IMR-90 (cell line): ENCODE measurements at regions not wholly inside any gene's neighbourhood (a gene's known extent, or its start where the extent isn't known, plus 50 kb on each side); places are given as distances from the start of the nearest gene placed in this dataset.

Source experiments
- ATAC-seq: fragments of 200-7000 bp; cut with Tn5 transposase; 2 replicates; pipeline ENCODE4 v1.9.1; 2020; ENCODE audit warnings: low read depth, mild to moderate bottlenecking, moderate library complexity
- BruUV-seq: library from RNA; stranded (reverse); fragments of 400-500 nt; replicated peaks from 2 replicates; lab custom pipeline; 2021; lab: Mats Ljungman, UMichigan
- CTCF ChIA-PET: fragments of 300-600 bp; formaldehyde crosslinking; extraction: SDS; loops from one replicate; lab custom pipeline; 2021; ENCODE audit warnings: antibody characterized with exemption; lab: Yijun Ruan, JAX
- POLR2A ChIA-PET: fragments of 300-600 bp; sonication (Branson Sonifier 250); formaldehyde crosslinking; loops from one replicate; lab custom pipeline; 2022; ENCODE audit warnings: antibody characterized with exemption; ENCODE audit not compliant: unreplicated experiment; lab: Charles Lee
- DNase-seq: peaks from one replicate; pipeline ENCODE4 v3.0.0; 2013
- H2AFZ ChIP-seq: replicated peaks from 2 replicates; pipeline ENCODE3; 2013; ENCODE audit warnings: low read length, mild to moderate bottlenecking; ENCODE audit not compliant: poor library complexity
- H2AK5ac ChIP-seq: 2 replicates; pipeline ENCODE4 v1.6.1; 2013; ENCODE audit warnings: low read depth, low read length, inconsistent platforms
- H2AK9ac ChIP-seq: replicated peaks from 2 replicates; pipeline ENCODE3; 2013; ENCODE audit warnings: mild to moderate bottlenecking, low read depth, low read length, moderate library complexity; ENCODE audit not compliant: poor library complexity
- H2BK120ac ChIP-seq: 2 replicates; pipeline ENCODE4 v1.6.1; 2013; ENCODE audit warnings: low read depth, low read length, inconsistent platforms
- H2BK15ac ChIP-seq: 3 replicates; pipeline ENCODE4 v1.6.1; 2013; ENCODE audit warnings: low read depth, low read length, inconsistent platforms
- H2BK20ac ChIP-seq: 2 replicates; pipeline ENCODE4 v1.6.1; 2013; ENCODE audit warnings: low read depth, mild to moderate bottlenecking, inconsistent platforms, low read length, moderate library complexity
- H2BK5ac ChIP-seq: 2 replicates; pipeline ENCODE4 v1.6.1; 2013; ENCODE audit warnings: mild to moderate bottlenecking, low read depth, low read length, inconsistent platforms; ENCODE audit not compliant: poor library complexity, severe bottlenecking
- H3K14ac ChIP-seq: replicated peaks from 2 replicates; pipeline ENCODE4 v1.6.1; 2013; ENCODE audit warnings: low read depth, low read length, inconsistent platforms
- H3K18ac ChIP-seq: 2 replicates; pipeline ENCODE4 v1.6.1; 2013; ENCODE audit warnings: low read depth, low read length, control low read depth
- H3K23ac ChIP-seq: 2 replicates; pipeline ENCODE4 v1.6.1; 2013; ENCODE audit warnings: low read depth, low read length, inconsistent platforms
- H3K27ac ChIP-seq: 2 replicates; pipeline ENCODE4 v1.5.1; 2013; ENCODE audit warnings: mild to moderate bottlenecking, control low read depth, low read length; ENCODE audit not compliant: insufficient read depth
- H3K27me3 ChIP-seq: 2 replicates; pipeline ENCODE4 v1.6.1; 2013; ENCODE audit warnings: low read length; ENCODE audit not compliant: control insufficient read depth, insufficient read depth
- H3K36me3 ChIP-seq: 2 replicates; pipeline ENCODE4 v1.6.1; 2013; ENCODE audit warnings: low read length, mixed read lengths; ENCODE audit not compliant: control insufficient read depth, insufficient read depth
- H3K4ac ChIP-seq: 2 replicates; pipeline ENCODE4 v1.6.1; 2013; ENCODE audit warnings: low read depth, low read length, inconsistent platforms
- H3K4me1 ChIP-seq: 2 replicates; pipeline ENCODE4 v1.6.1; 2013; ENCODE audit warnings: low read length, mixed read lengths; ENCODE audit not compliant: control insufficient read depth, insufficient read depth
- H3K4me2 ChIP-seq: 2 replicates; pipeline ENCODE4 v1.6.1; 2013; ENCODE audit warnings: low read depth, mild to moderate bottlenecking, control low read depth, low read length, moderate library complexity
- H3K4me3 ChIP-seq: 2 replicates; pipeline ENCODE4 v1.5.1; 2013; ENCODE audit warnings: low read depth, mild to moderate bottlenecking, control low read depth, low read length, moderate library complexity; ENCODE audit not compliant: insufficient read depth
- H3K56ac ChIP-seq: 2 replicates; pipeline ENCODE4 v1.6.1; 2013; ENCODE audit warnings: low read length, inconsistent platforms; ENCODE audit not compliant: insufficient read depth; ENCODE audit errors: extremely low read depth
- H3K79me1 ChIP-seq, 2 experiments: 2 replicates each; pipeline ENCODE4 v1.6.1; 2013; ENCODE audit warnings: low read length in 2 of 2, inconsistent platforms in 1 of 2, low read depth in 1 of 2
- H3K9ac ChIP-seq: 2 replicates; pipeline ENCODE4 v1.6.1; 2013; ENCODE audit warnings: low read depth, low read length, control low read depth
- H3K9me1 ChIP-seq: 2 replicates; pipeline ENCODE4 v1.6.1; 2013; ENCODE audit warnings: low read length, inconsistent platforms; ENCODE audit not compliant: insufficient read depth
- H3K9me3 ChIP-seq: 2 replicates; pipeline ENCODE4 v1.6.1; 2013; ENCODE audit warnings: low read length; ENCODE audit not compliant: control insufficient read depth, insufficient read depth
- H4K20me1 ChIP-seq: 2 replicates; pipeline ENCODE4 v1.6.1; 2013; ENCODE audit warnings: low read length, inconsistent platforms; ENCODE audit not compliant: insufficient read depth
- H4K5ac ChIP-seq: 2 replicates; pipeline ENCODE4 v1.6.1; 2013; ENCODE audit warnings: mild to moderate bottlenecking, low read depth, low read length, control low read depth
- H4K8ac ChIP-seq, 2 experiments: 2 replicates each; pipeline ENCODE4 v1.6.1; 2013; ENCODE audit warnings: low read depth in 2 of 2, low read length in 2 of 2, control low read depth in 1 of 2, inconsistent platforms in 1 of 2
- H4K91ac ChIP-seq: 2 replicates; pipeline ENCODE4 v1.6.1; 2013; ENCODE audit warnings: low read depth, low read length, inconsistent platforms; ENCODE audit not compliant: insufficient read depth
- FOS ChIP-seq: fragments of 150-350 bp; IDR thresholded peaks from 2 replicates; pipeline ENCODE4 v1.6.1; 2016; ENCODE audit warnings: low read depth, low read length
- MAFK ChIP-seq: IDR thresholded peaks from 2 replicates; pipeline ENCODE4 v1.6.1; 2012; ENCODE audit warnings: low read depth, low read length, improper control_type of control experiment
- MXI1 ChIP-seq: IDR thresholded peaks from 2 replicates; pipeline ENCODE4 v1.6.1; 2012; ENCODE audit warnings: low read depth, mild to moderate bottlenecking, low read length, moderate library complexity, borderline replicate concordance
- NFE2L2 ChIP-seq: fragments of 150-350 bp; IDR thresholded peaks from 2 replicates; pipeline ENCODE4 v1.6.1; 2016; ENCODE audit warnings: low read depth, mild to moderate bottlenecking, low read length
- POLR2A ChIP-seq: IDR thresholded peaks from 2 replicates; pipeline ENCODE4 v1.6.1; 2012; ENCODE audit warnings: mild to moderate bottlenecking, low read depth, low read length
- RCOR1 ChIP-seq: IDR thresholded peaks from 2 replicates; pipeline ENCODE4 v1.6.1; 2012; ENCODE audit warnings: mild to moderate bottlenecking, low read length, improper control_type of control experiment; ENCODE audit not compliant: insufficient replicate concordance
- WGBS, 2 experiments: methylation state at CpG; one replicate each; pipeline versions ENCODE4 v1.1.5 to v1.1.7; 2013; ENCODE audit warnings: missing lambda C conversion rate in 2 of 2; ENCODE audit not compliant: insufficient read length in 1 of 2; ENCODE audit errors: extremely low coverage in 2 of 2; 5-methylcytosine and 5-hydroxymethylcytosine counted together
- dilution Hi-C: fragments of 300-500 bp; cut with HindIII; formaldehyde crosslinking; loops from one replicate; pipeline ENCODE4 v1.14.3; 2018; ENCODE audit warnings: low sequenced_read_pairs; ENCODE audit not compliant: unreplicated experiment
- in situ Hi-C: fragments of 300-500 bp; cut with MboI; formaldehyde crosslinking; loops from 3 replicates; pipeline ENCODE4 v1.14.3; 2019; ENCODE audit warnings: low sequenced_read_pairs, inconsistent platforms, mixed read lengths
- intact Hi-C: fragments of 100-400 bp; cut with micrococcal nuclease; formaldehyde crosslinking; loops from 2 replicates; pipeline ENCODE4 v1.10.0; 2022
- TF ChIP-seq, protein P1 (sequence below): fragments of 150-350 bp; IDR thresholded peaks from 2 replicates; pipeline ENCODE4 v1.6.1; 2016; ENCODE audit warnings: low read depth, mild to moderate bottlenecking, low read length, moderate library complexity, borderline replicate concordance

DNA sequence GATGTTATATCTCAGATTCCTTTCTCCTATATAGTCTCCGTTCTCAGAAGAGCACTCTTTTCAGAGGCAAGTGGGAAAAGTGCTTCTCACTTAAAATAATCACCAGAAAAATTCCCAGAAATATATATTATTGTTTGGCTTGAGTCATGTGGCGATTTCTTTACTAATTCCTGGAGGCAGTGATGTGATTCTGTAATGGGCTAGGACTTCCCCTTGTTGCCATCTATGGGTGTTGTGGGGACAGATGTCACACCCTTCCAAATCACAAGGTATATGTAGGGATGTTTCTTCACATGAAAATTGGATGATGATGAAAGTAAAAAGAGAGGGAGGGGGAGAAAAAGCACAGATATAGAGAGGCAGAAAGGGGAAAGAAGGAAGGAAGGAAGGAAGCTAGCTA, 553.4 kb downstream of the PPP4R3C start:
- Histone ChIP-seq H3K56ac (no peak overlapping the region), H2AFZ (no peak overlapping the region), H3K4ac (no peak overlapping the region), H3K27ac (no peak overlapping the region), H3K36me3 (no peaks in the 10 kb centered on the region), H3K23ac (no peak overlapping the region), H3K4me3 (no peak overlapping the region), H2BK120ac (no peak overlapping the region), H3K79me1 (no peaks in the 10 kb centered on the region), H4K20me1 (no peaks in the 10 kb centered on the region), H3K4me1 (no peaks in the 10 kb centered on the region), H4K91ac (no peak overlapping the region), H2BK15ac (no peak overlapping the region), H3K4me2 (no peak overlapping the region), H2AK9ac (no peak overlapping the region), H3K27me3 (no peaks in the 10 kb centered on the region), H2BK5ac (no peak overlapping the region), H4K5ac (no peak overlapping the region), H3K9me1 (no peaks in the 10 kb centered on the region), H3K18ac (no peak overlapping the region), H3K9ac (no peak overlapping the region), H4K8ac (no peak overlapping the region), H3K14ac (no peak overlapping the region), H2AK5ac (no peak overlapping the region), H3K9me3 (no peaks in the 10 kb centered on the region), H2BK20ac (no peak overlapping the region)
- in situ Hi-C loops (no loop called here), intact Hi-C loops (no loop called here), dilution Hi-C loops (no loop called here)
- TF ChIP-seq NFE2L2 (no peak), FOS (no peak), POLR2A (no peak), MXI1 (no peak), RCOR1 (no peak), MAFK (no peak)
- TF ChIP-seq, protein P1, sequence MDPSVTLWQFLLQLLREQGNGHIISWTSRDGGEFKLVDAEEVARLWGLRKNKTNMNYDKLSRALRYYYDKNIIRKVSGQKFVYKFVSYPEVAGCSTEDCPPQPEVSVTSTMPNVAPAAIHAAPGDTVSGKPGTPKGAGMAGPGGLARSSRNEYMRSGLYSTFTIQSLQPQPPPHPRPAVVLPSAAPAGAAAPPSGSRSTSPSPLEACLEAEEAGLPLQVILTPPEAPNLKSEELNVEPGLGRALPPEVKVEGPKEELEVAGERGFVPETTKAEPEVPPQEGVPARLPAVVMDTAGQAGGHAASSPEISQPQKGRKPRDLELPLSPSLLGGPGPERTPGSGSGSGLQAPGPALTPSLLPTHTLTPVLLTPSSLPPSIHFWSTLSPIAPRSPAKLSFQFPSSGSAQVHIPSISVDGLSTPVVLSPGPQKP: no peak
- ChIA-PET CTCF (no interaction called here), POLR2A (no interaction called here)
- ATAC-seq (no peak), DNase-seq (no peak)
- WGBS, 2 experiments: no CpG with 5 or more reads among the region's 2 CpGs
- BruUV-seq: no TSS peak
